ENCODE measurements at regions not wholly inside any gene's neighbourhood (a gene's known extent, or its start where the extent isn't known, plus 50 kb on each side); places are given as distances from the start of the nearest gene placed in this dataset.

DNA sequence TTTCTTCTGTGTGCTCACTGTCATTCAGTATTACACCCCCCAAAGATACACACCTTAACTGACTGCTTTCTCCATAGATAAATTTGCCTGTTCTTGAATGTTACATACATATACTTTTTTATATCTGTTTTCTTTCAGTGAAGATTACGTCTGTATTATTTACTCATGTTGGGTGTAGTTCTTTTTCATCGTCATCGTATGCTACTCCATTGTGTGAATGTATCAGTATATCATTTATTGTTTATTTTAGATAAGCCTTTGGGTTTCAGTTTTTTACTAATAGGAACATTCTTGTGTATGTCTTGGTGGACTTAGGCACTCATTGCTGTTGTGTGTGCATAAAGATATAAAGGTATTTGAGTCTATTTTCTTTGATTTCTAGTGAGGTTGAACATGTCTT, 64.4 kb downstream of the SEPTIN7 start:
- TF ChIP-seq BHLHE40 (IDR thresholded peaks at IDR 0.05; ENCODE audit: low read length) (no peak), GTF2B (IDR thresholded peaks at IDR 0.05; ENCODE audit: extremely low read depth, insufficient read length) (no peak), JUNB (CRISPR knock-in tag; conservative IDR thresholded peaks at IDR 0.05) (no peak)
